ENCODE measurements at regions not wholly inside any gene's neighbourhood (a gene's known extent, or its start where the extent isn't known, plus 50 kb on each side); places are given as distances from the start of the nearest gene placed in this dataset.

DNA sequence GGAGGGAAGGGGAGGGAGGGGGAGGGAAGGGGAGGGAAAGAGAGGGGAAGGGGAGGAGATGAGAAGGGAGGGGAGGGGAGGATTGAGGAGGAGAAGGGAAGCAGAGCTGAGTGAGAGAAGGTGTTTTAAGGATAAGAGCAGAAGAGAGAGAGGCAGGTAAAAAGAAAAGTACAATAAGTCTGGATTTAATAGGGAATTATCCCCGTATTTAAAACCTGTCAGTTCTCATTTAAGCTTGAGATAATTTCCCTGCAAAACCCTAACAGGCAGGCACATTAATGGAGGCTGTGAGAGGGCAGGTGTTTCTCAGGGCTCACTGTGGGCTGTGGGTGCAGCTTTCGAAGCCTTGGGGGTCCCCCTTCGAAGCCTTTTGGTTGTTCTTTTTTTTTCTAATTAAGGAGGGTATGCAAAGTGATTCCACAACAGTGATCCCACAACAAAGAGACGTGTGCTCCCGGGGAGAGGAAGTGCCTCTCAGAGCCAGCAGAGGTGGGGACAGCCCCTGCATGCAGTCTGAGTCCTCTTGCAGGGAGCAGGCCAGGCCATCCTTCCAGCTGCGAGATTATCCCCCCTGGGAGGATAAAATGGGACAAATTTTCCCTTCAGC lies 317.9 kb upstream of the IRX1 start:
- H4K20me1 ChIP-seq (ENCODE audit: insufficient read depth): no peaks in the 10 kb centered on the region
- no peaks in the 10 kb centered on the region for H3K36me3 ChIP-seq (ENCODE audit: low read depth)
- no peaks in the 10 kb centered on the region for H3K79me2 ChIP-seq (ENCODE audit: insufficient read depth)
- no peaks in the 10 kb centered on the region for H3F3A ChIP-seq (ENCODE audit: insufficient read depth)
- H3K9me2 ChIP-seq (ENCODE audit: insufficient read depth): no peaks in the 10 kb centered on the region
- no peaks in the 10 kb centered on the region for H3K27me3 ChIP-seq (replicated peaks; ENCODE audit: insufficient read depth)
- no peak overlapping the region for H3K27ac ChIP-seq
- no peaks in the 10 kb centered on the region for H3K4me1 ChIP-seq (ENCODE audit: insufficient read depth)
- in situ Hi-C loops (cut with MboI): no loop called here
- H2AFZ ChIP-seq: no peak overlapping the region
- 17 to 19% methylated on average over 6 of the region's 6 CpGs for WGBS, 2 experiments (ENCODE audit: low coverage in 1 of 2, low lambda C conversion rate in 2 of 2, missing lambda C conversion rate in 2 of 2)
- TF ChIP-seq EZH2 (IDR thresholded peaks at IDR 0.05; ENCODE audit: insufficient read depth, poor library complexity, severe bottlenecking) (no peak), EZH2phosphoT487 (IDR thresholded peaks at IDR 0.05; ENCODE audit: insufficient read depth, low read depth) (no peak)
- H3K4me3 ChIP-seq: no peak overlapping the region
- H3K4me2 ChIP-seq (ENCODE audit: unreplicated experiment): no peak overlapping the region
- H3K9me3 ChIP-seq (ENCODE audit: low read depth): no peaks in the 10 kb centered on the region
- no peak for DNase-seq
- H3K9ac ChIP-seq: no peak overlapping the region

- Histone ChIP-seq H3K79me2 (ENCODE audit: insufficient read depth) (no peaks in the 10 kb centered on the region), H3K4me3 (no peak overlapping the region), H3K36me3 (ENCODE audit: low read depth) (no peaks in the 10 kb centered on the region), H3K9me3 (ENCODE audit: low read depth) (no peaks in the 10 kb centered on the region), H3K27ac (no peak overlapping the region), H4K20me1 (ENCODE audit: insufficient read depth) (no peaks in the 10 kb centered on the region), H3K4me1 (ENCODE audit: insufficient read depth) (no peaks in the 10 kb centered on the region), H3K27me3 (replicated peaks; ENCODE audit: insufficient read depth) (no peaks in the 10 kb centered on the region), H2AFZ (no peak overlapping the region), H3F3A (ENCODE audit: insufficient read depth) (no peaks in the 10 kb centered on the region), H3K9ac (no peak overlapping the region), H3K4me2 (ENCODE audit: unreplicated experiment) (no peak overlapping the region), H3K9me2 (ENCODE audit: insufficient read depth) (no peaks in the 10 kb centered on the region)
- DNase-seq: no peak
- TF ChIP-seq EZH2phosphoT487 (IDR thresholded peaks at IDR 0.05; ENCODE audit: insufficient read depth, low read depth) (no peak), EZH2 (IDR thresholded peaks at IDR 0.05; ENCODE audit: insufficient read depth, poor library complexity, severe bottlenecking) (no peak)
- in situ Hi-C loops (cut with MboI): no loop called here
- 38 to 51% methylated on average over 7 of the region's 7 CpGs for WGBS, 2 experiments (ENCODE audit: low coverage in 1 of 2, low lambda C conversion rate in 2 of 2, missing lambda C conversion rate in 2 of 2)
These were observed 318.7 kb upstream of the IRX1 start for GRCh38 chr5:3276896-3277295.

GRCh38 chr5:3269395-3270169 lies 326.1 kb upstream of the IRX1 start:
- TF ChIP-seq EZH2phosphoT487 (IDR thresholded peaks at IDR 0.05; ENCODE audit: insufficient read depth, low read depth) (no peak), EZH2 (IDR thresholded peaks at IDR 0.05; ENCODE audit: insufficient read depth, poor library complexity, severe bottlenecking) (no peak)

GRCh38 chr5:3268760-3269330 lies 326.8 kb upstream of the IRX1 start:
- H3K9me2 ChIP-seq (ENCODE audit: insufficient read depth): no peaks in the 10 kb centered on the region
- no peak for DNase-seq
- H3K4me2 ChIP-seq (ENCODE audit: unreplicated experiment): no peak overlapping the region
- H3K4me3 ChIP-seq: no peak overlapping the region
- WGBS, 2 experiments (ENCODE audit: low coverage in 1 of 2, low lambda C conversion rate in 2 of 2, missing lambda C conversion rate in 2 of 2): 17 to 27% methylated on average over 6 to 9 of the region's 9 CpGs
- no peaks in the 10 kb centered on the region for H3K9me3 ChIP-seq (ENCODE audit: low read depth)
- no peaks in the 10 kb centered on the region for H4K20me1 ChIP-seq (ENCODE audit: insufficient read depth)
- H3K4me1 ChIP-seq (ENCODE audit: insufficient read depth): no peaks in the 10 kb centered on the region
- in situ Hi-C loops (cut with MboI): no loop called here
- H3K36me3 ChIP-seq (ENCODE audit: low read depth): no peaks in the 10 kb centered on the region
- TF ChIP-seq EZH2 (IDR thresholded peaks at IDR 0.05; ENCODE audit: insufficient read depth, poor library complexity, severe bottlenecking): no peak
- TF ChIP-seq EZH2phosphoT487 (IDR thresholded peaks at IDR 0.05; ENCODE audit: insufficient read depth, low read depth): no peak
- H3K9ac ChIP-seq: no peak overlapping the region
- no peaks in the 10 kb centered on the region for H3K27me3 ChIP-seq (replicated peaks; ENCODE audit: insufficient read depth)
- H3F3A ChIP-seq (ENCODE audit: insufficient read depth): no peaks in the 10 kb centered on the region
- H3K79me2 ChIP-seq (ENCODE audit: insufficient read depth): no peaks in the 10 kb centered on the region
- H2AFZ ChIP-seq: no peak overlapping the region
- H3K27ac ChIP-seq: no peak overlapping the region

More at GRCh38 chr5:3269395-3270169, 326.1 kb upstream of the IRX1 start:
- Histone ChIP-seq H3K9me2 (ENCODE audit: insufficient read depth) (no peaks in the 10 kb centered on the region), H3F3A (ENCODE audit: insufficient read depth) (no peaks in the 10 kb centered on the region), H3K4me1 (ENCODE audit: insufficient read depth) (no peaks in the 10 kb centered on the region), H3K36me3 (ENCODE audit: low read depth) (no peaks in the 10 kb centered on the region), H3K4me3 (no peak overlapping the region), H3K9me3 (ENCODE audit: low read depth) (no peaks in the 10 kb centered on the region), H2AFZ (no peak overlapping the region), H3K9ac (no peak overlapping the region), H3K4me2 (ENCODE audit: unreplicated experiment) (no peak overlapping the region), H4K20me1 (ENCODE audit: insufficient read depth) (no peaks in the 10 kb centered on the region), H3K79me2 (ENCODE audit: insufficient read depth) (no peaks in the 10 kb centered on the region), H3K27ac (no peak overlapping the region), H3K27me3 (replicated peaks; ENCODE audit: insufficient read depth) (no peaks in the 10 kb centered on the region)
- WGBS, 2 experiments (ENCODE audit: low coverage in 1 of 2, low lambda C conversion rate in 2 of 2, missing lambda C conversion rate in 2 of 2): 63 to 68% methylated on average over 28 of the region's 28 CpGs
- no peak for DNase-seq
- in situ Hi-C loops (cut with MboI): no loop called here

All from GM23248 (cell line).